ENCODE measurements at regions not wholly inside any gene's neighbourhood (a gene's known extent, or its start where the extent isn't known, plus 50 kb on each side); places are given as distances from the start of the nearest gene placed in this dataset.
"Not testable (repeated sequence)": the region's sequence is repeated elsewhere in the genome, so short reads cannot be mapped to it uniquely, and the experiment has no call there.

DNA sequence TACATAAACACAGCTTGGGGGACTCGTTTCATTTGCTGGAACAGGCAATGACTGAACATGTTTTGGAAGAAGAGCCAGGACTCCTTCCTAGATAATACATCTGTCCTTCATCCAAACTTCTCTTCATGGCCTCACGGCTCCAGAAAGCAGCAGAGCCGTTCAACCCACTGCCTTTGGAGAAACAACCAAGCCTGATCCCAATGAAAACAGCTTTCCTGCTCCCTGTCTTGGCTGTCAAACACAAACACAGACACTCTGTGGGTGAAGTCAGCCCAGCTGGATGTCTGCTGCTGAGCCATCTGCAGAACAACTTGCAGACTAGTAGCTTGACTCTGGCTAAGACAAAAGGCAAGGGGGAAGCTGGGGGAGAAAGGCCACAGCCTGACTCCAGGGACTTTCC lies 345.1 kb upstream of the PSMD7 start:
- no peaks in the 10 kb centered on the region for H3K36me3 ChIP-seq
- DNase-seq, result no peak
- no peaks in the 10 kb centered on the region for H3K27me3 ChIP-seq
- TF ChIP-seq CTCF (IDR thresholded peaks at IDR 0.05; ENCODE audit: low read depth, low read length), result no peak
- no peak overlapping the region for H3K4me3 ChIP-seq (ENCODE audit: low read depth, low read length)
- H3K4me1 ChIP-seq, result no peaks in the 10 kb centered on the region
- no peaks in the 10 kb centered on the region for H3K9me3 ChIP-seq

GRCh38 chr16:73949574-73950320 lies 346.9 kb upstream of the PSMD7 start:
- Histone ChIP-seq H3K27me3 (no peaks in the 10 kb centered on the region), H3K4me3 (ENCODE audit: low read depth, low read length) (no peak overlapping the region), H3K9me3 (no peaks in the 10 kb centered on the region), H3K36me3 (no peaks in the 10 kb centered on the region), H3K4me1 (no peaks in the 10 kb centered on the region)
- no peak for DNase-seq
- TF ChIP-seq CTCF (IDR thresholded peaks at IDR 0.05; ENCODE audit: low read depth, low read length), result no peak

- Histone ChIP-seq H3K4me3 (ENCODE audit: low read depth, low read length) (no peak overlapping the region), H3K9me3 (no peaks in the 10 kb centered on the region), H3K36me3 (no peaks in the 10 kb centered on the region), H3K27me3 (no peaks in the 10 kb centered on the region), H3K4me1 (no peaks in the 10 kb centered on the region)
- TF ChIP-seq CTCF (IDR thresholded peaks at IDR 0.05; ENCODE audit: low read depth, low read length), result no peak
- no peak for DNase-seq
Measured at GRCh38 chr16:73945631-73946030, 351.0 kb upstream of the PSMD7 start.

DNA sequence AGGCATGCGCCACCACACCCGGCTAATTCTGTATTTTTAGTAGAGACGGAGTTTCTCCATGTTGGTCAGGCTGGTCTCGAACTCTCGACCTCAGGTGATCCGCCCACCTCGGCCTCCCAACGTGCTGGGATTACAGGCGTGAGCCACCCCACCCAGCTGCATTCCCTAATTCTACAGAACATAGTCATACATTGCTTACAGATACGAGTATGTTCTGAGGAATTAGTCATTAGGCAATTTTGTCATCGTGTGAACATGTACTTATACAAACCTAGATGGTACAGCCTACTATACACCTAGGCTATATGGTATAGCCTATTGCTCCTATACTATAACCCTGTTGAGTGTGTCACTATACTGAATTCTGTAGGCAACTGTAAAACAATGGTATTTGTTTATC lies 353.4 kb upstream of the PSMD7 start:
- not testable (repeated sequence) for H3K4me3 ChIP-seq (ENCODE audit: low read depth, low read length); H3K4me1 ChIP-seq; DNase-seq; H3K36me3 ChIP-seq; H3K27me3 ChIP-seq; H3K9me3 ChIP-seq

- not testable (repeated sequence) for H3K36me3 ChIP-seq; H3K4me3 ChIP-seq (ENCODE audit: low read depth, low read length); H3K4me1 ChIP-seq; H3K27me3 ChIP-seq; DNase-seq; H3K9me3 ChIP-seq
Measured at GRCh38 chr16:73940786-73941185, 355.8 kb upstream of the PSMD7 start.

DNA sequence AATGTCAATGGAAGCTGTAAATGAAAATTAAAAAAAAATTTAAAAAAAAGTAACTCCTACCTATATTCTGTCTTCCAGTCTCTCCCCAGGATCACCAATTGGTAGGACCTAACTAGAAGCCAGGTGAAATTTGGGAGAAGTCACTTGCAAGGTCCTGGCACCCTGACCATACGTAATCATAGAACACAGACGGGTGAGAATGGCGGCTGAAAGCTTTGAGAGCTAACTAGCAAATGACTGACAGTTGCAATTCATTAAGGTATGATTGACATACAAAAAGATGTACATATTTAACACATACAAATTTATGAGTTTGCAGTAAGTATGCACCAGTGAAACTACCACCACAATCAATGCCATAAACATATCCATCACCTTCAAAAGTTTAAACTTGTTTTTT lies 372.7 kb upstream of the PSMD7 start:
- 0 out of 2 replicates have a peak, but pooled peaks cover 3% of the 10 kb centered on the region for H3K9me3 ChIP-seq

More for the DNA sequence above, 372.7 kb upstream of the PSMD7 start:
- H3K36me3 ChIP-seq, result no peaks in the 10 kb centered on the region
- no peak overlapping the region for H3K4me3 ChIP-seq (ENCODE audit: low read depth, low read length)
- no peak for TF ChIP-seq CTCF (IDR thresholded peaks at IDR 0.05; ENCODE audit: low read depth, low read length)
- H3K4me1 ChIP-seq, result no peaks in the 10 kb centered on the region
- no peak for DNase-seq
- peaks cover 10% of the 10 kb centered on the region for H3K27me3 ChIP-seq
